ENCODE measurements at regions not wholly inside any gene's neighbourhood (a gene's known extent, or its start where the extent isn't known, plus 50 kb on each side); places are given as distances from the start of the nearest gene placed in this dataset.
A peak's percentile ranks its signal among the peaks of the same experiment; 100 is the strongest.

DNA sequence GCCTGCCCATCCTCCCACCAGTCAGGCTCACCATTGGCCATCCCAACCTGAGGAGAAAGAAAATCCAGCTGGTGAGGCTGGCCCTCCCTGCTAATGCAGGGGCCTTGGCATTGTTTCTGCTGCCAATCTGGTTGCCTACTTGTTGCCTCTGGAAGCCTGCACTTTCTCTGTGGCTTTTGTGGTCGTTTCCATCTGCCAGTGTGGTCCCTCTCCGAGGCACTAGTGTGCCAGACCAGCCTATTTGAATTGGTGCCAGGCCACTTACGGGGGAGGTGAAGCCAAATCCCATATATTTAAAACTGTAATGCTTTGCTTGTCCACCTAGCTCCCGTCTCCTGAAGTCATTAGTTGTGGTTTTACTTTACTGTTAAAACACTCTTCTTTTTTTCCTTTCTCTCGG, 213.4 kb upstream of the ADAMTSL1 start:
- ATAC-seq (no peak), DNase-seq (ENCODE audit: low spot score) (no peak)
- POLR2A ChIA-PET, result no interaction called here
- H3K27ac Mint-ChIP-seq, result no peak overlapping the region
- H3K4me1 Mint-ChIP-seq, result peaks cover 12% of the 10 kb centered on the region
- CTCF ChIA-PET, result interaction anchor here (1.2 kb wide), 1 partner anchor 563 kb away, joined by 3 read pairs; no protein-coding TSS in a partner anchor
- no peak overlapping the region for H3K4me3 Mint-ChIP-seq
- H3K36me3 Mint-ChIP-seq, result no peaks in the 10 kb centered on the region
- TF ChIP-seq, protein P1, sequence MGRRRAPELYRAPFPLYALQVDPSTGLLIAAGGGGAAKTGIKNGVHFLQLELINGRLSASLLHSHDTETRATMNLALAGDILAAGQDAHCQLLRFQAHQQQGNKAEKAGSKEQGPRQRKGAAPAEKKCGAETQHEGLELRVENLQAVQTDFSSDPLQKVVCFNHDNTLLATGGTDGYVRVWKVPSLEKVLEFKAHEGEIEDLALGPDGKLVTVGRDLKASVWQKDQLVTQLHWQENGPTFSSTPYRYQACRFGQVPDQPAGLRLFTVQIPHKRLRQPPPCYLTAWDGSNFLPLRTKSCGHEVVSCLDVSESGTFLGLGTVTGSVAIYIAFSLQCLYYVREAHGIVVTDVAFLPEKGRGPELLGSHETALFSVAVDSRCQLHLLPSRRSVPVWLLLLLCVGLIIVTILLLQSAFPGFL (CRISPR knock-in tag; IDR thresholded peaks at IDR 0.05; ENCODE audit: borderline replicate concordance), result no peak
- H3K27me3 Mint-ChIP-seq (ENCODE audit: low read depth), result no peaks in the 10 kb centered on the region
- 0 out of 2 replicates have a peak, but pooled peaks cover 5% of the 10 kb centered on the region for H3K9me3 Mint-ChIP-seq

DNA sequence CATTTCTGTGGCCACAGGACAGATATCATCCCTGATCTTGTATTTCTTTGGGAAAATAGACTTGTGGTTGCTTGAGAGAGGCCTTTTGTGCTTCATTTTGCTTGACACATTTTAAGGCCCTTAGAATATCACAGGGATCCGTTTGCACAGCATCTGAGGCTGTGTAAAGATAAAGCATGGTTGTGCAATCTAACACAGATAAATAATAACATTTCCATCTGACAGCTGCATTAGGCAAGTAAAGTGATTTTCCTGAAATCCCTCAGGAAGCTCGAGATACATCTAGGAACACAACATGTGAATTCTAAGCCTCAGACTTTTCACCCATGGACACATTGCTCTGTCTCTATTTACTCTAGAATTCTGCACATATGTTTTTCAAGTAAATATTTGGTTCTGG, 212.8 kb upstream of the ADAMTSL1 start:
- no peak for TF ChIP-seq ESRRA (CRISPR knock-in tag; IDR thresholded peaks at IDR 0.05; ENCODE audit: borderline replicate concordance)
- no peak for TF ChIP-seq ARID4B (CRISPR knock-in tag; IDR thresholded peaks at IDR 0.05; ENCODE audit: borderline replicate concordance)
- Mint-ChIP-seq H3K36me3 (no peaks in the 10 kb centered on the region), H3K9me3 (0 out of 2 replicates have a peak, but pooled peaks cover 5% of the 10 kb centered on the region), H3K27me3 (ENCODE audit: low read depth) (no peaks in the 10 kb centered on the region), H3K4me1 (peaks cover 12% of the 10 kb centered on the region), H3K4me3 (no peak overlapping the region), H3K27ac (no peak overlapping the region)
- ChIA-PET POLR2A (no interaction called here), CTCF (interaction anchor here (3.4 kb wide), 1 partner anchor 181 kb away, joined by 10 read pairs; no protein-coding TSS in a partner anchor)
- ATAC-seq, result no peak
- DNase-seq (ENCODE audit: low spot score), result no peak

DNA sequence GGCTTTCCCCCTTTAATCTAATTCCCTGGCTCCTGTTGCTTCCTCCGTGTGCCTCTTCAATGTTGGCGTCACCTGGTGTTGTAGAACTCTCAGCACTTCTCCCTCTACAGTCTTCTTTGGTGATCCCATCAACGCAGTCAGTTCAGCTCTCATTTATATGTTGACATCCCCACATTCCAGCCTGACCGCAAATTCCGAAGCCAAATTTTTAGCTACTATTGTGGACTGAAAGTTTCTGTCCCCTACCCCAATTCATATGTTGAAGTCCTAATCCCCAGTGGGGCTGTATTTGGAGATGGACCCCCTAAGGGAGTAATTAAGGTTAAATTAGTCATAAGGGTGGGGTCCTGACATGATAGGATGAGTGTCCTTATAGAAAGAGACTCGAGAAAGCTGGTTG, 210.6 kb upstream of the ADAMTSL1 start:
- peak; percentile 89 for ATAC-seq
- Mint-ChIP-seq H3K9me3 (0 out of 2 replicates have a peak, but pooled peaks cover 5% of the 10 kb centered on the region), H3K27ac (no peak overlapping the region), H3K4me3 (no peak overlapping the region), H3K36me3 (no peaks in the 10 kb centered on the region), H3K4me1 (peaks cover 12% of the 10 kb centered on the region), H3K27me3 (ENCODE audit: low read depth) (no peaks in the 10 kb centered on the region)
- TF ChIP-seq MLX (CRISPR knock-in tag; IDR thresholded peaks at IDR 0.05) (no peak), JAZF1 (CRISPR knock-in tag; IDR thresholded peaks at IDR 0.05) (no peak), GRHL2 (CRISPR knock-in tag; IDR thresholded peaks at IDR 0.05; ENCODE audit: insufficient replicate concordance, severe bottlenecking) (no peak), EMX1 (CRISPR knock-in tag; IDR thresholded peaks at IDR 0.05) (no peak), NFE2L1 (CRISPR knock-in tag; IDR thresholded peaks at IDR 0.05) (no peak), ATF1 (CRISPR knock-in tag; IDR thresholded peaks at IDR 0.05) (no peak), CREM (CRISPR knock-in tag; IDR thresholded peaks at IDR 0.05) (no peak)
- TF ChIP-seq, protein P2, sequence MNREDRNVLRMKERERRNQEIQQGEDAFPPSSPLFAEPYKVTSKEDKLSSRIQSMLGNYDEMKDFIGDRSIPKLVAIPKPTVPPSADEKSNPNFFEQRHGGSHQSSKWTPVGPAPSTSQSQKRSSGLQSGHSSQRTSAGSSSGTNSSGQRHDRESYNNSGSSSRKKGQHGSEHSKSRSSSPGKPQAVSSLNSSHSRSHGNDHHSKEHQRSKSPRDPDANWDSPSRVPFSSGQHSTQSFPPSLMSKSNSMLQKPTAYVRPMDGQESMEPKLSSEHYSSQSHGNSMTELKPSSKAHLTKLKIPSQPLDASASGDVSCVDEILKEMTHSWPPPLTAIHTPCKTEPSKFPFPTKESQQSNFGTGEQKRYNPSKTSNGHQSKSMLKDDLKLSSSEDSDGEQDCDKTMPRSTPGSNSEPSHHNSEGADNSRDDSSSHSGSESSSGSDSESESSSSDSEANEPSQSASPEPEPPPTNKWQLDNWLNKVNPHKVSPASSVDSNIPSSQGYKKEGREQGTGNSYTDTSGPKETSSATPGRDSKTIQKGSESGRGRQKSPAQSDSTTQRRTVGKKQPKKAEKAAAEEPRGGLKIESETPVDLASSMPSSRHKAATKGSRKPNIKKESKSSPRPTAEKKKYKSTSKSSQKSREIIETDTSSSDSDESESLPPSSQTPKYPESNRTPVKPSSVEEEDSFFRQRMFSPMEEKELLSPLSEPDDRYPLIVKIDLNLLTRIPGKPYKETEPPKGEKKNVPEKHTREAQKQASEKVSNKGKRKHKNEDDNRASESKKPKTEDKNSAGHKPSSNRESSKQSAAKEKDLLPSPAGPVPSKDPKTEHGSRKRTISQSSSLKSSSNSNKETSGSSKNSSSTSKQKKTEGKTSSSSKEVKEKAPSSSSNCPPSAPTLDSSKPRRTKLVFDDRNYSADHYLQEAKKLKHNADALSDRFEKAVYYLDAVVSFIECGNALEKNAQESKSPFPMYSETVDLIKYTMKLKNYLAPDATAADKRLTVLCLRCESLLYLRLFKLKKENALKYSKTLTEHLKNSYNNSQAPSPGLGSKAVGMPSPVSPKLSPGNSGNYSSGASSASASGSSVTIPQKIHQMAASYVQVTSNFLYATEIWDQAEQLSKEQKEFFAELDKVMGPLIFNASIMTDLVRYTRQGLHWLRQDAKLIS (CRISPR knock-in tag; IDR thresholded peaks at IDR 0.05; ENCODE audit: borderline replicate concordance), result no peak
- TF ChIP-seq, protein P3, sequence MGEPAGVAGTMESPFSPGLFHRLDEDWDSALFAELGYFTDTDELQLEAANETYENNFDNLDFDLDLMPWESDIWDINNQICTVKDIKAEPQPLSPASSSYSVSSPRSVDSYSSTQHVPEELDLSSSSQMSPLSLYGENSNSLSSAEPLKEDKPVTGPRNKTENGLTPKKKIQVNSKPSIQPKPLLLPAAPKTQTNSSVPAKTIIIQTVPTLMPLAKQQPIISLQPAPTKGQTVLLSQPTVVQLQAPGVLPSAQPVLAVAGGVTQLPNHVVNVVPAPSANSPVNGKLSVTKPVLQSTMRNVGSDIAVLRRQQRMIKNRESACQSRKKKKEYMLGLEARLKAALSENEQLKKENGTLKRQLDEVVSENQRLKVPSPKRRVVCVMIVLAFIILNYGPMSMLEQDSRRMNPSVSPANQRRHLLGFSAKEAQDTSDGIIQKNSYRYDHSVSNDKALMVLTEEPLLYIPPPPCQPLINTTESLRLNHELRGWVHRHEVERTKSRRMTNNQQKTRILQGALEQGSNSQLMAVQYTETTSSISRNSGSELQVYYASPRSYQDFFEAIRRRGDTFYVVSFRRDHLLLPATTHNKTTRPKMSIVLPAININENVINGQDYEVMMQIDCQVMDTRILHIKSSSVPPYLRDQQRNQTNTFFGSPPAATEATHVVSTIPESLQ (CRISPR knock-in tag; IDR thresholded peaks at IDR 0.05), result no peak
- ChIA-PET POLR2A (no interaction called here), CTCF (interaction anchor here (0.6 to 3.4 kb wide), 3 partner anchors 8 to 179 kb away, joined by 3 to 10 read pairs (median 10); no protein-coding TSS in a partner anchor)
- DNase-seq (ENCODE audit: low spot score), result no peak

All from WTC11 (cell line).